IMR-90 (cell line): ENCODE measurements at regions not wholly inside any gene's neighbourhood (a gene's known extent, or its start where the extent isn't known, plus 50 kb on each side); places are given as distances from the start of the nearest gene placed in this dataset.

Source experiments
- ELK1 ChIP-seq: fragments of 150-350 bp; IDR thresholded peaks from 2 replicates; pipeline ENCODE4 v1.6.1; 2016; ENCODE audit warnings: low read depth, mild to moderate bottlenecking, low read length, moderate library complexity, borderline replicate concordance
- POLR2A ChIP-seq: IDR thresholded peaks from 2 replicates; pipeline ENCODE4 v1.6.1; 2012; ENCODE audit warnings: mild to moderate bottlenecking, low read depth, low read length
- RAD21 ChIP-seq: IDR thresholded peaks from 2 replicates; pipeline ENCODE4 v1.6.1; 2012; ENCODE audit warnings: low read length, improper control_type of control experiment
- USF2 ChIP-seq: fragments of 150-350 bp; IDR thresholded peaks from 2 replicates; pipeline ENCODE4 v1.6.1; 2017; ENCODE audit warnings: mild to moderate bottlenecking, antibody characterized with exemption, low read length, low read depth
- TF ChIP-seq, protein P1 (sequence below): conservative IDR thresholded peaks from 2 replicates; pipeline ENCODE4 v1.5.1; 2012; ENCODE audit warnings: mild to moderate bottlenecking, low read depth, low read length, improper control_type of control experiment

DNA sequence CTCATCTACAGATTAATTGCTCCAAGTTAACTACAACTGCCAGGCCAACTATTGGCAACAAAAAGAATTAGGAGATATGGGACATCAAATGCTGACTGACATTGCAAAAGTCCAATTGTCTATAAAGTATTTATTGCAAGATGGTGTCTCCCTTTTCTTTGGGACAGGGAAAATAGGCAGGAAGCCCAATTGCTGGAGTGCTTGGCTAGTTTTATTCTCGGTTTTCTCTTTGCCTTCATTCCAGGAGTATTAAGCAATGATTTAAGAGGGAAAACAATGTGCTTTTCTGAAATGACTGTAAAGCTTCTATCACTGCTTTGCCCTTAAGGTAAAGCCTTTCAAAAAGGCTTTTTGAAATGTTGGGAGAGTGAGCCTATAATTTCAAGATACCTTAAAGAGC is 62.8 kb upstream of the DIAPH2 start:
- TF ChIP-seq RAD21 (no peak), USF2 (no peak), ELK1 (no peak), POLR2A (no peak)
- TF ChIP-seq, protein P1, sequence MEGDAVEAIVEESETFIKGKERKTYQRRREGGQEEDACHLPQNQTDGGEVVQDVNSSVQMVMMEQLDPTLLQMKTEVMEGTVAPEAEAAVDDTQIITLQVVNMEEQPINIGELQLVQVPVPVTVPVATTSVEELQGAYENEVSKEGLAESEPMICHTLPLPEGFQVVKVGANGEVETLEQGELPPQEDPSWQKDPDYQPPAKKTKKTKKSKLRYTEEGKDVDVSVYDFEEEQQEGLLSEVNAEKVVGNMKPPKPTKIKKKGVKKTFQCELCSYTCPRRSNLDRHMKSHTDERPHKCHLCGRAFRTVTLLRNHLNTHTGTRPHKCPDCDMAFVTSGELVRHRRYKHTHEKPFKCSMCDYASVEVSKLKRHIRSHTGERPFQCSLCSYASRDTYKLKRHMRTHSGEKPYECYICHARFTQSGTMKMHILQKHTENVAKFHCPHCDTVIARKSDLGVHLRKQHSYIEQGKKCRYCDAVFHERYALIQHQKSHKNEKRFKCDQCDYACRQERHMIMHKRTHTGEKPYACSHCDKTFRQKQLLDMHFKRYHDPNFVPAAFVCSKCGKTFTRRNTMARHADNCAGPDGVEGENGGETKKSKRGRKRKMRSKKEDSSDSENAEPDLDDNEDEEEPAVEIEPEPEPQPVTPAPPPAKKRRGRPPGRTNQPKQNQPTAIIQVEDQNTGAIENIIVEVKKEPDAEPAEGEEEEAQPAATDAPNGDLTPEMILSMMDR, result no peak
